Ovary (tissue), 3 donors: ENCODE measurements at regions not wholly inside any gene's neighbourhood (a gene's known extent, or its start where the extent isn't known, plus 50 kb on each side); places are given as distances from the start of the nearest gene placed in this dataset.

Experiments used
- EP300 ChIP-seq: sonication (generic); formaldehyde crosslinking; IDR thresholded peaks from one replicate; pipeline ENCODE4 v1.6.1; 2017; ENCODE audit warnings: antibody characterized with exemption
- POLR2A ChIP-seq: fragments of 450-650 bp; IDR thresholded peaks from one replicate; pipeline ENCODE4 v1.6.1; 2017; ENCODE audit warnings: antibody characterized with exemption, mild to moderate bottlenecking, moderate library complexity
- TF ChIP-seq, protein P1 (sequence below), 3 donors: fragments of 450-650 bp in 2 of 3; fragments of 200-600 bp in 1 of 3; IDR thresholded peaks; one replicate each; pipeline versions ENCODE4 v1.5.1 to v1.8.0; 2016 to 2022; ENCODE audit warnings: antibody characterized with exemption in 3 of 3, mild to moderate bottlenecking in 1 of 3
- donor health status: DM: no; HTN: no; CAD: no.

DNA sequence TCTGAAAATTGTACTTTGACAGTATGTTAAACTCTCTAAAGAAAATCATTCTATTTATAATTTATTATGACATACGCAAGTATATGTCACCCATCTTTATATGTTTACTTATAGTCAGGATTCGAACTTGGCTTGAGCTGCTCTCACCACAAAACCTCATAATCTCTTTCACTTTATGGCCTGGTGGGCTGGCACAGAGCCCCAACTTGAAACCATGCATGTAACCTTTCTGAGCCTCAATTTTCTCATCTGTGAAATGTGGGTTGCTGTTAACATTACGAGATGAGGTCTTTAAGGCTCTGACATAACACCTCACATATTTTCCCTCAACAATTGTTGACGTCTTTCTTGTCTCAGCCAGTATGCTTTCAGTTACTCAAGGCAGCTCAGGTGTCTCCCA is 69.4 kb upstream of the PFN2 start:
- no peak for TF ChIP-seq POLR2A
- TF ChIP-seq, protein P1, sequence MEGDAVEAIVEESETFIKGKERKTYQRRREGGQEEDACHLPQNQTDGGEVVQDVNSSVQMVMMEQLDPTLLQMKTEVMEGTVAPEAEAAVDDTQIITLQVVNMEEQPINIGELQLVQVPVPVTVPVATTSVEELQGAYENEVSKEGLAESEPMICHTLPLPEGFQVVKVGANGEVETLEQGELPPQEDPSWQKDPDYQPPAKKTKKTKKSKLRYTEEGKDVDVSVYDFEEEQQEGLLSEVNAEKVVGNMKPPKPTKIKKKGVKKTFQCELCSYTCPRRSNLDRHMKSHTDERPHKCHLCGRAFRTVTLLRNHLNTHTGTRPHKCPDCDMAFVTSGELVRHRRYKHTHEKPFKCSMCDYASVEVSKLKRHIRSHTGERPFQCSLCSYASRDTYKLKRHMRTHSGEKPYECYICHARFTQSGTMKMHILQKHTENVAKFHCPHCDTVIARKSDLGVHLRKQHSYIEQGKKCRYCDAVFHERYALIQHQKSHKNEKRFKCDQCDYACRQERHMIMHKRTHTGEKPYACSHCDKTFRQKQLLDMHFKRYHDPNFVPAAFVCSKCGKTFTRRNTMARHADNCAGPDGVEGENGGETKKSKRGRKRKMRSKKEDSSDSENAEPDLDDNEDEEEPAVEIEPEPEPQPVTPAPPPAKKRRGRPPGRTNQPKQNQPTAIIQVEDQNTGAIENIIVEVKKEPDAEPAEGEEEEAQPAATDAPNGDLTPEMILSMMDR (IDR thresholded peaks at IDR 0.05), result no peak
- no peak for TF ChIP-seq EP300
